Tibial nerve (tissue), 4 donors: ENCODE measurements at regions not wholly inside any gene's neighbourhood (a gene's known extent, or its start where the extent isn't known, plus 50 kb on each side); places are given as distances from the start of the nearest gene placed in this dataset.

ENCODE experiments used
- DNase-seq, 2 donors: peaks; one replicate each; pipeline ENCODE4 v3.0.0-alpha.2; 2019; ENCODE audit warnings: low spot score in 2 of 2
- H3K27ac ChIP-seq, 4 donors: fragments of 200-600 bp; sonication (generic) in 3 of 4; one replicate each; pipeline ENCODE4 v1.5.1; 2017 to 2019; ENCODE audit warnings: mild to moderate bottlenecking in 1 of 4
- H3K27me3 ChIP-seq, 2 donors: fragments of 200-600 bp; sonication (generic) in 1 of 2; one replicate each; pipeline versions ENCODE4 v1.5.1 to v1.6.0; 2017 to 2019
- H3K36me3 ChIP-seq, 3 donors: fragments of 200-600 bp; sonication (generic); one replicate each; pipeline ENCODE4 v1.5.1; 2018 to 2019
- H3K4me1 ChIP-seq, 4 donors: fragments of 200-600 bp; sonication (generic) in 3 of 4; one replicate each; pipeline ENCODE4 v1.5.1; 2017 to 2019
- H3K4me3 ChIP-seq, 4 donors: fragments of 200-600 bp; sonication (generic) in 3 of 4; one replicate each; pipeline ENCODE4 v1.5.1; 2017 to 2019; ENCODE audit warnings: mild to moderate bottlenecking in 1 of 4, moderate library complexity in 1 of 4
- H3K9me3 ChIP-seq, 4 donors: fragments of 200-600 bp; sonication (generic) in 3 of 4; one replicate each; pipeline ENCODE4 v1.5.1; 2017 to 2019
- CTCF ChIP-seq, 5 experiments: fragments of 200-600 bp in 3 of 5; fragments of 450-650 bp in 2 of 5; sonication (generic) in 3 of 5; IDR thresholded peaks; one replicate each; pipeline ENCODE4 v1.5.1; 2016 to 2019; ENCODE audit warnings: antibody characterized with exemption in 5 of 5, mild to moderate bottlenecking in 3 of 5, moderate library complexity in 2 of 5
- EP300 ChIP-seq, 2 donors: sonication (generic); formaldehyde crosslinking; IDR thresholded peaks; one replicate each; pipeline ENCODE4 v1.6.1; 2017; ENCODE audit warnings: antibody characterized with exemption in 2 of 2, mild to moderate bottlenecking in 1 of 2
- POLR2A ChIP-seq, 2 donors: fragments of 450-650 bp; IDR thresholded peaks; one replicate each; pipeline ENCODE4 v1.6.1; 2017; ENCODE audit warnings: antibody characterized with exemption in 2 of 2, mild to moderate bottlenecking in 2 of 2, moderate library complexity in 2 of 2
- WGBS, 2 donors: methylation state at CpG; one replicate each; pipeline ENCODE4 v1.1.5; 2018; 5-methylcytosine and 5-hydroxymethylcytosine counted together

- Histone ChIP-seq H3K27me3 (no peaks in the 10 kb centered on the region), H3K27ac (no peak overlapping the region), H3K4me1 (no peaks in the 10 kb centered on the region), H3K36me3 (no peaks in the 10 kb centered on the region), H3K9me3 (no peaks in the 10 kb centered on the region), H3K4me3 (no peak overlapping the region)
- WGBS, 2 donors, result 73 to 89% methylated on average over 2 of the region's 2 CpGs
- TF ChIP-seq POLR2A (IDR thresholded peaks at IDR 0.05), result no peak
- no peak for TF ChIP-seq CTCF (IDR thresholded peaks at IDR 0.05)
- TF ChIP-seq EP300 (IDR thresholded peaks at IDR 0.05), result no peak
- DNase-seq, result no peak
These were observed 144.8 kb downstream of the KCNJ2 start for GRCh38 chr17:70314096-70314495.

DNA sequence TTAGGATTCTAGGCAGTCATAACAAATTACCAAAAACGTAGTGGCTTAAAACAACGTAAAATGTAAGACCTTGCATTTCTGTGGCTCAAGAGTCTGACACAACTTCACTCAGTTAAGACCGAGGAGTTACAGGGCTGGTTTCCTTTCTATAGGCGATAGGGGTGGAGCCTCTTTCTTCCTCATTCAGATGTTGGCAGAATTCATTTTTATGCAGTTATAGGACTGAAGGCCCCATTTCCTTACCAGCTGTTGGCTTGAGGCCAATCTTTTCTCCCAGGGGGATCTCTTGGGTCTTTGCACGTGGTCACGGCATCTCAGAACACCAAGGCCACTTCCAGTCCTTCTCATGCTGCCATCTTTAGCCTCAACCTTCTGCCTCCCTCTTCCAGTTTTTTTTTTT, 145.2 kb downstream of the KCNJ2 start:
- no peaks in the 10 kb centered on the region for H3K9me3 ChIP-seq
- no peaks in the 10 kb centered on the region for H3K36me3 ChIP-seq
- H3K27ac ChIP-seq, result no peak overlapping the region
- no peak overlapping the region for H3K4me3 ChIP-seq
- no peaks in the 10 kb centered on the region for H3K4me1 ChIP-seq
- 74 to 79% methylated on average over 6 of the region's 6 CpGs for WGBS, 2 donors
- no peak for DNase-seq
- H3K27me3 ChIP-seq, result no peaks in the 10 kb centered on the region
- TF ChIP-seq EP300 (IDR thresholded peaks at IDR 0.05) (no peak), POLR2A (IDR thresholded peaks at IDR 0.05) (no peak), CTCF (IDR thresholded peaks at IDR 0.05) (no peak)

DNA sequence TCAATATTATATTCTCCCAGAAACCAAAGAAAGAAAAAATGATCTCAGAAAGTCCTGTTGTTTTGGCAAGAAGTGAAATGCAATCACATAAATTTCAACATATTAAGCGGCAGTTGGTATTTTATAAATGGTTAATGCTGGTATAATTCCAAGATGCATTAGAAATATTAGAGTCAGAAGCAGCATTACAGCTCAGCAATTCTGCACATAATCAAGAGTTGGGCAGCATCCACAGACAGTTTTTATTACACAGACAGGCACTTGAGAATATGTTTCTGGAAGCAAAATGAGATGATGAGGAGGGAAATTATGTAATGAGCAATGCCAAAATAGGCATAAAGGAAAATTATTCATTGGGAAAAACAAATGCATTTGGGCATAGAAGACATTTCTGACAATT, 148.1 kb downstream of the KCNJ2 start:
- no peak for TF ChIP-seq POLR2A (IDR thresholded peaks at IDR 0.05)
- no peak for TF ChIP-seq CTCF (IDR thresholded peaks at IDR 0.05)
- no peak for TF ChIP-seq EP300 (IDR thresholded peaks at IDR 0.05)
- no peaks in the 10 kb centered on the region for H3K36me3 ChIP-seq
- H3K4me1 ChIP-seq, result no peaks in the 10 kb centered on the region
- H3K27me3 ChIP-seq, result no peaks in the 10 kb centered on the region
- WGBS, 2 donors, result 54 to 57% methylated on average over 1 of the region's 1 CpG
- H3K4me3 ChIP-seq, result no peak overlapping the region
- no peak for DNase-seq
- H3K9me3 ChIP-seq, result no peaks in the 10 kb centered on the region
- H3K27ac ChIP-seq, result no peak overlapping the region

DNA sequence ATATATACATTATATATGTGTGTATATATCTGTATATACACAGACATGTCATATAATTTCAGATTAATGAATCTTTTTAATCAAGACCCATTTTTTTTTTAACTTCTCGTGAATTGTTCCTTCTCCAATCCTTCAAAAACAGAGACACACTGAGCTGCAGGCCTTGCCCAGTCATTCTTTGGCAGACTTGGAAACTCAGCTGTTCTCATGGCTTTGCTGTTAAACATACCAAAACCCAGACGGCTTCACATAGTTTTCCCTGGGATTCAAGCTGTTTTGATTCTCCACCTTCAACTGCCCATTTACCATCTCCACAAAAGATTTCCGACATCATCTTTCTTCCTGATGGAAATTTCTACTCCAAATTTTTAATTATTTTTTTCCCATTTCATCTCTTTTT, 148.7 kb downstream of the KCNJ2 start:
- no peaks in the 10 kb centered on the region for H3K9me3 ChIP-seq
- no peaks in the 10 kb centered on the region for H3K36me3 ChIP-seq
- 64 to 73% methylated on average over 3 of the region's 3 CpGs for WGBS, 2 donors
- DNase-seq, result no peak
- TF ChIP-seq EP300 (IDR thresholded peaks at IDR 0.05), result no peak
- no peak for TF ChIP-seq POLR2A (IDR thresholded peaks at IDR 0.05)
- no peak for TF ChIP-seq CTCF (IDR thresholded peaks at IDR 0.05)
- no peak overlapping the region for H3K27ac ChIP-seq
- no peaks in the 10 kb centered on the region for H3K27me3 ChIP-seq
- H3K4me3 ChIP-seq, result no peak overlapping the region
- H3K4me1 ChIP-seq, result no peaks in the 10 kb centered on the region

GRCh38 chr17:70319516-70319915, 150.2 kb downstream of the KCNJ2 start:
- Histone ChIP-seq H3K27ac (no peak overlapping the region), H3K36me3 (no peaks in the 10 kb centered on the region), H3K4me3 (no peak overlapping the region), H3K9me3 (no peaks in the 10 kb centered on the region), H3K4me1 (no peaks in the 10 kb centered on the region), H3K27me3 (no peaks in the 10 kb centered on the region)
- TF ChIP-seq POLR2A (IDR thresholded peaks at IDR 0.05) (no peak), CTCF (IDR thresholded peaks at IDR 0.05) (no peak), EP300 (IDR thresholded peaks at IDR 0.05) (no peak)
- no peak for DNase-seq
- 83 to 89% methylated on average over 3 of the region's 3 CpGs for WGBS, 2 donors
